GM19452 (cell line): ENCODE measurements at regions not wholly inside any gene's neighbourhood (a gene's known extent, or its start where the extent isn't known, plus 50 kb on each side); places are given as distances from the start of the nearest gene placed in this dataset.
"Not testable (repeated sequence)": the region's sequence is repeated elsewhere in the genome, so short reads cannot be mapped to it uniquely, and the experiment has no call there.

Experiments used
- ATAC-seq: cut with Tn5 transposase; IDR thresholded peaks from one replicate; pipeline ENCODE4 v1.9.1; 2021; ENCODE audit not compliant: unreplicated experiment

GRCh38 chr6:100101644-100102043 lies 107.6 kb upstream of the MCHR2 start:
- ATAC-seq = no peak

GRCh38 chr6:100100776-100101175 lies 106.8 kb upstream of the MCHR2 start:
- ATAC-seq = no peak

GRCh38 chr6:100099189-100100074 lies 105.4 kb upstream of the MCHR2 start:
- ATAC-seq = no peak

GRCh38 chr6:100096936-100097335 lies 102.9 kb upstream of the MCHR2 start:
- ATAC-seq = no peak

DNA sequence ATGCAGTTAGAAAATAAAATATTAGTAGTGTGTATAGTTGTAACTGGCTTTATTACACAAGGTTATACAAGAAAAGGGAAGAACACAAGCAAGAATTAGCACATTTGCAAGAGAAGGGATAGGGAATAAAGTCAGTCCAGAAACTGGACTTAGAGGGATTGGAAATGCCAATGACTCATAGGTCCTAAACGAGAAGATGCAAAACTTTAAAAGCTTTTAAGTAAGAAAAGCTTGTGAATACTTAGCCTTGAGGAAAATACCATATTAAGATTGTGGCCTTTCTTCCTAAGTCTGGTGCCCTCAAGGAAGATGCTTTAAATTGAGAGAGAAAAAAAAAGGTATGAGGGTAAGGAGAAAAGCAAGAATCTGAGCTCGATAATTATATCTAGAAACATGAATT lies 102.3 kb upstream of the MCHR2 start:
- ATAC-seq = no peak

DNA sequence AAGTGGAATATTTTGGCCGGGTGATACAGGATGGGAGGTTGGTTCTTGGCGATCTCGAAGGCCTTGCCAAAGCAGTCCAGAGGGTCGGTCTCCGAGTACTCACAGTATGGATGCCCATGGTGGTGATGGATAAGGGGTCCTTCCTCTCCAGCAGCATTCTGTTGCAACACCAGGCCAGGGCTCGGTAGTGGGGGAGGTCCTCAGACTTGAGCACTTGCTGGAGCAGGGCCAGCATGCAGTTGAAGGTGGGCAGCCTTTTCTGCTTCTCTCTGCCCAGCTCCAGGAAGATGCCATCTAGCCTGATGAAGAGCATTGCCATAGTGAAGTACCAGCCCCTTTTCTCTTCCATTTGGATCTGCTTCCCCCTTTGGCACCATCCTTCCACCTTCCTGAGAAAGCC lies 99.4 kb upstream of the MCHR2 start:
- no peak for ATAC-seq

DNA sequence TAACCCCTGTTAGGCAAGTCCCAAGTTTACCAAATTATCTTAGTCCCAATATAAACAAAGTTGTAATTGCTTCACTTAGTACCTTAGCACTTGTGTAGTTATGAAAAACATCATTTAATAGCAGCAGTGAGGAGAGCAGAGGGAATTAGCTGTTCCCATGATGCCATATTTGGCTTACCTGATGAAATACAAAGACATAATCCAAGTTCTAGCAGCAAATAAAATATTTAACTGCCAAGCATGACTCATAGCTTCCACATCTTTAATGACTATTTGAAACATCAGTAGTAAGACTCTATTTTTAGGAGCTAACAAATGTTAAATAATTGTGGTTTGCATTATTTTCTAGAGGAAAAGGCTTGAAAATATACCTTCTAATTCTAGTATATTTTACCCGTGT lies 94.0 kb upstream of the MCHR2 start:
- no peak for ATAC-seq

- ATAC-seq = no peak
Measured at GRCh38 chr6:100084991-100085364, 91.0 kb upstream of the MCHR2 start.

- ATAC-seq = no peak
Measured at GRCh38 chr6:100084316-100084990, 90.4 kb upstream of the MCHR2 start.

DNA sequence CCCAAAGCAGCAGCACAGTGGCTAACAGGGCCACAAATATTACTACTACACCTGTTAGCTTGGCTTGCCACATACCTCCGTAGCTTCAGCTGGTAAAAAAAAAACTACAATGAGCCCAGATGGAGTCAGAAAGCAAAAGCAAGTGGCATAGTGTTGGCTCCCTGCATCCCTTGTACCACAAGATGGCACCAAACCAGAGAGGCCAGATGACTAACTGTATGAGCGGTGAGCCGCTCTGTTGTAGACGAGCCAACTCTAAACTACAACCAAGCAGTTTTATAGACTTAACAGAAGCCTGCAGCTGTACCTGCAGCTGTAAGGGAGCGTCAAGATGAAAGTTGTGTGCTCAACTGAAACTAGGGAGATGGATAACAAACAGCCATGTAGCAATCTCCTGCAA lies 84.5 kb upstream of the MCHR2 start:
- no peak for ATAC-seq

DNA sequence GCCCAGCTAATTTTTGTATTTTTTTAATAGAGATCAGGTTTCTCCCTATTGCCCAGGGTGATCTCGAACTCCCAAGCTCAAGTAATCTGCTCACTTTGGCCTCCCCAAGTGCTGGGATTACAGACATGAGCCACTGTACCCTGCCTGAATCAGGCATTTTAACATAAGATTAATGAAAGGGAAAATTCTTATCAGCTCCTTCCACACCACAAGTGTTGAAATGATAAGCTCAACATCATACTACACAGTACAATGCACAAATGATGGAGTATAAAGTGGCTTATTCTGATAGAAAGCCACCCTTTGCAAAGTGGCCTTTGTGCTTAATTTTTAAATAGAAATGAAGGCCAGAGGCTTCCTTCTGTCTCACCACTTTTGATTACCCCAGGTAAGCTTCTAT lies 71.3 kb upstream of the MCHR2 start:
- no peak for ATAC-seq

DNA sequence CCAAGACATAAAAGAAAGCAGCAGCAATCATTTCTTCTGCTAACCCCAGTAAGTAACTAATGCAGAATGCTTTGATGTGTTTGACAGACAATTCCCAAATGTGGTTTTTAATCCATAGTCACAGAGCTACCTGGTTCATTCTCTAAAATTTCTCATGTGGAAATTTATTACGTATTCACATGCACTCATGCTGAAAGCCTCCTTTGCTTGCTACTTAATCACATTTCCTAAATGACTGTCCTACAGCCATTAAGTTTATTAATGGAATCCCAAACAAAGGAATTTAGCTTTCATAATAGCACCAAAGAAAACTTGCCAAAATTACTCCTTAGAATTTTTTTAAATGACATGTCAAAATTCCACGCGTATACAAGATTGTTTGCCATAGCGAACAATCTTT lies 68.6 kb upstream of the MCHR2 start:
- no peak for ATAC-seq

DNA sequence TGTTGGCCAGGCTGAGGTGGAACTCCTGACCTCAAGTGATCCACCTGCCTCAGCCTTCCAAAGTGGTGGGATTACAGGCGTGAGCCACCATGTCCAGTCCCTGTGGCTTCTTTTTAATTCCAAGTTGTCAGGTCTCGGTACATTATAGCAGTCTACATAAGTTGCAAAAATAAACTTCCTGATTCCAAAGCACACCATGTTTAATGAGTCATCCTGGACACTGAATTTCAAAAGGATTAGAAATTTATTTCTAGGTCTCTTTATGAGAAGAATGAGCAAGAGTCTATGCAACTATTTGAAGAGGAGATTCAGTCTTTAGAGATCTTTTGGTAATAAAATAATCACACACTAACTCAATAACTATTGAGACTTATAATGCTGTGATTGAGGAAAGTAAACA lies 63.9 kb upstream of the MCHR2 start:
- no peak for ATAC-seq

GRCh38 chr6:100050550-100050949 lies 56.5 kb upstream of the MCHR2 start:
- ATAC-seq = no peak

- ATAC-seq = not testable (repeated sequence)
Measured at GRCh38 chr6:100043961-100044360, 49.9 kb upstream of the MCHR2 start.
